IPS-18a (cell line): ENCODE measurements at regions not wholly inside any gene's neighbourhood (a gene's known extent, or its start where the extent isn't known, plus 50 kb on each side); places are given as distances from the start of the nearest gene placed in this dataset.
"Not testable (repeated sequence)": the region's sequence is repeated elsewhere in the genome, so short reads cannot be mapped to it uniquely, and the experiment has no call there.

Experiments used
- H3K27ac ChIP-seq: one replicate; pipeline ENCODE4 v1.5.1; 2013; ENCODE audit warnings: low read length
- H3K27me3 ChIP-seq: one replicate; pipeline ENCODE4 v1.6.1; 2013; ENCODE audit warnings: mild to moderate bottlenecking, low read length; ENCODE audit not compliant: control insufficient read depth, insufficient read depth
- H3K36me3 ChIP-seq: one replicate; pipeline ENCODE4 v1.6.1; 2013; ENCODE audit warnings: low read depth, low read length; ENCODE audit not compliant: control insufficient read depth
- H3K4me1 ChIP-seq: one replicate; pipeline ENCODE4 v1.6.1; 2013; ENCODE audit warnings: low read depth, low read length; ENCODE audit not compliant: control insufficient read depth
- H3K4me3 ChIP-seq: one replicate; pipeline ENCODE4 v1.5.1; 2013; ENCODE audit warnings: low read length
- H3K9ac ChIP-seq: one replicate; pipeline ENCODE4 v1.6.1; 2013; ENCODE audit warnings: mild to moderate bottlenecking, low read length, moderate library complexity
- H3K9me3 ChIP-seq: one replicate; pipeline ENCODE4 v1.6.1; 2013; ENCODE audit warnings: low read depth, low read length; ENCODE audit not compliant: control insufficient read depth

DNA sequence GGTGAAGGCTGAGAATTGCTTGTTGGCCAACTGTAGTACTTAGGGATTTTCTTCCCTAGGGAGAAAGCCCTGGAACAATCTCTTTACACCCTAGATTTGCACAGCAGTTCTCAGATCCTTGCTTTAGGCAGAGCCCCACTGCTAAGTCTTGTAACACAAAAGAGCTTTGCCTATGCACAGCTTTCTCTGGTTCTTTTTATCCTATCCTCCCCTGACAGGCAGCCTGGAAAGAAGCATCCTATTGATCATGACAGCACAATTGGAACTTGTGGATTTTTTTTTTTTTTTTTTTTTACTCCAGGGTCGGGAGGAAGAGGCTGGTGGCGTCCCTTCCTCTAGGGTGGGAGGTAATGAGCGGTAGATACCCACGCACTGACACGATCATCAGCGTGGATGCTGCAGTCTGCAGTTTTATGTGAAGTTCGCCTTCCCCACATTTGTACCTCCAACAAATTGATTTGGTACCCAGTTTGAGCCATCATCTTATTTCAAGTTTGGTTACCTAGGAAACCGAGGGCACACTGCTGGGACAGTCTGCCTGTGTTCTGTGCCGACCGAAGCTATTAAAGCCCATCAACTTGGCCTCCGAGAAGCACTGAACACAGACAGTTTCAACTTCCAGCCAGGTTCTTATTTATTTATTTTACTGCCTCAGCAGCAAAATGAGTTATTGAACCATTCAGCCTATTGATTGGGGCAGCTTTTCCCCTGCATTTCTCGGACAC, 110.1 kb downstream of the NRN1 start:
- Histone ChIP-seq H3K4me1 (no peaks in the 10 kb centered on the region), H3K9ac (no peak overlapping the region), H3K9me3 (no peaks in the 10 kb centered on the region), H3K27me3 (no peaks in the 10 kb centered on the region), H3K27ac (no peak overlapping the region), H3K36me3 (no peaks in the 10 kb centered on the region), H3K4me3 (no peak overlapping the region)

DNA sequence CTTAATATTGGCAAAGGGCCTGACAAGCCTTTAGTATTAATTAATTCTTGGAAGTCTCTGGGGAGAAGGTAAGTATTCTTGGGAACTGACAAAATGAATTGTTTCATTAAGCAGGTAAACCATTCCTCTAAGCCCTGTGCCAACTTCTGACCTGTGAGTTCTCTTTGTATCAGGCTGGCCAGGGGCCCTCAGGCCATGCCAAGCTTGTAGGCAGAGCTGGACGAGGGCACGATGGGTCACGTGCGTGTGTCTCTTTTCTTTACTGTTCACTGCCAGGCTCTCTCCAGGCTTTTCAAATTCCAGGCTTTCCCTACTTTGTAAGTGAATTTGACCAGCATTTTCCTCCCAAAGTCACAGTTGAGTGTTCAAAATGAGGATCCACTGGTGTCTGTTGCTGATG, 112.4 kb downstream of the NRN1 start:
- Histone ChIP-seq H3K4me3 (no peak overlapping the region), H3K36me3 (no peaks in the 10 kb centered on the region), H3K9me3 (no peaks in the 10 kb centered on the region), H3K9ac (no peak overlapping the region), H3K4me1 (no peaks in the 10 kb centered on the region), H3K27ac (no peak overlapping the region), H3K27me3 (no peaks in the 10 kb centered on the region)

GRCh38 chr6:5893295-5893694, 113.4 kb downstream of the NRN1 start:
- no peaks in the 10 kb centered on the region for H3K9me3 ChIP-seq
- H3K9ac ChIP-seq = no peak overlapping the region
- H3K4me3 ChIP-seq = no peak overlapping the region
- no peaks in the 10 kb centered on the region for H3K4me1 ChIP-seq
- no peaks in the 10 kb centered on the region for H3K27me3 ChIP-seq
- H3K36me3 ChIP-seq = no peaks in the 10 kb centered on the region
- no peak overlapping the region for H3K27ac ChIP-seq

- Histone ChIP-seq H3K27ac (no peak overlapping the region), H3K9me3 (no peaks in the 10 kb centered on the region), H3K9ac (no peak overlapping the region), H3K27me3 (no peaks in the 10 kb centered on the region), H3K4me1 (no peaks in the 10 kb centered on the region), H3K4me3 (peak overlapping the region; percentile 50), H3K36me3 (no peaks in the 10 kb centered on the region)
These were observed 114.1 kb downstream of the NRN1 start for GRCh38 chr6:5892669-5893068.

GRCh38 chr6:5878792-5879191, 127.9 kb downstream of the NRN1 start:
- Histone ChIP-seq H3K9ac (no peak overlapping the region), H3K27ac (no peak overlapping the region), H3K4me1 (no peaks in the 10 kb centered on the region), H3K36me3 (no peaks in the 10 kb centered on the region), H3K4me3 (no peak overlapping the region), H3K27me3 (no peaks in the 10 kb centered on the region), H3K9me3 (no peaks in the 10 kb centered on the region)

DNA sequence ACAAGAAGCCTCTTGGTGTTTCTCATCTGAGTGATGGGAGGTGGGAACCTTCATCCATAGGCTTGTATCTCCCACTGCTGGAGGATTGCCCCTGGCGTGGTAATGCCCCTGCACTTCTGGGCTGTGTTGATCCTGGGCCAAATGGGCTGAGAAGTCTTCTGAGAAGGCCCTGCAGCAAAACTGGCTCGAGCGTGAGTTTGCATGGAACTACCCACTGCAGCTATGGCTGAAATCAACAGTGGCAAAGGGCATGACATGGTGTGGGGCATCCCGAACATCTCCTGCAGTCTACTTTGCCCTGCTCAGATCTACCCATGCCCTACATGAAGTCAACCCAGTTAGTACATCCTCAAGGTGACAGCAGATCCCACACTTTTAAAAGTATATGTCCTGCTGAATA, 130.6 kb downstream of the NRN1 start:
- Histone ChIP-seq H3K9me3 (no peaks in the 10 kb centered on the region), H3K27ac (no peak overlapping the region), H3K27me3 (no peaks in the 10 kb centered on the region), H3K4me3 (no peak overlapping the region), H3K36me3 (no peaks in the 10 kb centered on the region), H3K4me1 (no peaks in the 10 kb centered on the region), H3K9ac (no peak overlapping the region)

- not testable (repeated sequence) for H3K9ac ChIP-seq, H3K36me3 ChIP-seq, H3K27ac ChIP-seq, H3K27me3 ChIP-seq, H3K4me3 ChIP-seq, H3K4me1 ChIP-seq, H3K9me3 ChIP-seq
These were observed 132.7 kb downstream of the NRN1 start for GRCh38 chr6:5873976-5874375.

DNA sequence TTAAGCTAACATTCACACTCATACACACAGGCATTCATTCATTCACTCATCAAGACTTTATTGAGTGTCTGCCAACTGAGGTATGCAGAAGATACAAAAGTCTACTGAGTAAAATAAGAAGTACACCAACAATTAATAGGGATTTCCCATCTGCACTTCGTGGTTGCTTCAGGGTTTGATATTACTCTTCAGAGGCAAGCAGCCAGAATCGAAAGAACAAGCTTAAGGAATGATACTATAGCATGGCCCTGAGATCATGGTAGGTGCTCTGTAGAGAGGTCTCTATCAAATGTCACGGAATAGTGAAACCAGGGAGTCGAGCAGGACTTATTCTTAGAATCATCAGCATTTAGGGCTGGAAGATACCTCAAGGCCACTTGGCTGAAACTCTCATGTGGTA, 135.4 kb downstream of the NRN1 start:
- H3K9ac ChIP-seq = no peak overlapping the region
- H3K9me3 ChIP-seq = peaks cover 7% of the 10 kb centered on the region
- H3K27ac ChIP-seq = no peak overlapping the region
- H3K4me1 ChIP-seq = no peaks in the 10 kb centered on the region
- no peak overlapping the region for H3K4me3 ChIP-seq
- no peaks in the 10 kb centered on the region for H3K36me3 ChIP-seq
- H3K27me3 ChIP-seq = no peaks in the 10 kb centered on the region

DNA sequence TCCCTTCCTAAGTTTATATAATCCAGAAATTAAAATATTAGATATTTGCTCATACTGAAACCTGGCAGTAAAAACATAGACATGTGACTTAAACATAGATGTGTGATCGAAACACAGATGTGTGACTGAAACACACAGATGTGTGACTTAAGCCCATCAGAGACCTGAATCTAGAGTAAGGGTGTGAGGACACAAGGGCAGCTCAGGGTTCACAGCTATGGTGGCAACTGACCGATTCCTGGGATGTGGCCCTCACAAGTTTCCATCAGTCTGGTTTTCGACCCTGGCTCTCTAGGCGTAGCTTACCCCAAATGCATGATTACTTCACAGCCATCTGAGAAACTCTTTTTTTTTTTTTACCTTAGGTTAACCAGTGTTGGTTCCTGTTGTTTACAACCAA, 137.0 kb downstream of the NRN1 start:
- Histone ChIP-seq H3K27me3 (no peaks in the 10 kb centered on the region), H3K4me1 (no peaks in the 10 kb centered on the region), H3K36me3 (no peaks in the 10 kb centered on the region), H3K27ac (no peak overlapping the region), H3K9ac (no peak overlapping the region), H3K4me3 (no peak overlapping the region), H3K9me3 (peaks cover 7% of the 10 kb centered on the region)

- Histone ChIP-seq H3K27me3 (no peaks in the 10 kb centered on the region), H3K9ac (no peak overlapping the region), H3K4me3 (no peak overlapping the region), H3K4me1 (no peaks in the 10 kb centered on the region), H3K36me3 (no peaks in the 10 kb centered on the region), H3K9me3 (peaks cover 7% of the 10 kb centered on the region), H3K27ac (no peak overlapping the region)
These were observed 137.5 kb downstream of the NRN1 start for GRCh38 chr6:5869261-5869660.

DNA sequence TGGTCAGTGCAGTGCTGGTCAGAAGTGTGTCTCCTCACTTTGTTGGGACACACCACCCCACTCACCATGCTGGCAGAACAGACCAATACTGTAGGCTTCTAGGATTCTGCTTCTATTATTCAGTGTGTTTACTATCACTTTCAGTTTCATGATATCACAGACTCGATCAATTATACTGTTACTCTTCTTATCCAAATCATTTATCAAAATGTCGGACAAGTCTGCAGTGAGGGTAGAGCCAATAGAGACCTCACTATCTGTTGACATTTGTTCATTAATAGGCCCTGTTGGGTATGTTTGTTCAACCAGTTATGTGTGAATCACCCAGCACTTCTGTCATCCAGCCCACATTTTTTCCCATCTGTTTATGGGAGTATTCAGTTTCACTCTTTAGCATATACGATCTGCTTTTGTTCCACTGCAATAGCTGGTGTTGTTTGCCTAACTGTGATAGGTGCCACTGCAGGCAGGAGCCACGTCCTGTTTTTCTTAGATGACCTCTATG, 140.1 kb downstream of the NRN1 start:
- Histone ChIP-seq H3K27ac (no peak overlapping the region), H3K9ac (no peak overlapping the region), H3K9me3 (peaks cover 7% of the 10 kb centered on the region), H3K4me1 (no peaks in the 10 kb centered on the region), H3K36me3 (no peaks in the 10 kb centered on the region), H3K27me3 (no peaks in the 10 kb centered on the region), H3K4me3 (no peak overlapping the region)

GRCh38 chr6:5865506-5866031, 141.2 kb downstream of the NRN1 start:
- Histone ChIP-seq H3K27ac (no peak overlapping the region), H3K36me3 (no peaks in the 10 kb centered on the region), H3K9ac (no peak overlapping the region), H3K4me1 (no peaks in the 10 kb centered on the region), H3K9me3 (peaks cover 4% of the 10 kb centered on the region), H3K4me3 (no peak overlapping the region), H3K27me3 (no peaks in the 10 kb centered on the region)
